Endothelial cell of umbilical vein (primary cell): ENCODE measurements at regions not wholly inside any gene's neighbourhood (a gene's known extent, or its start where the extent isn't known, plus 50 kb on each side); places are given as distances from the start of the nearest gene placed in this dataset.

Experiments used
- BruUV-seq: library from RNA; stranded (reverse); fragments of 400-500 nt; replicated peaks from 2 replicates; lab custom pipeline; 2021; lab: Mats Ljungman, UMichigan
- CTCF ChIA-PET: fragments of 300-600, 350-600 bp; sonication (Branson Sonifier 250); formaldehyde crosslinking; loops from one replicate; lab custom pipeline; 2021; ENCODE audit warnings: antibody characterized with exemption, inconsistent platforms; lab: Charles Lee
- POLR2A ChIA-PET: fragments of 300-600, 350-600 bp; sonication (Branson Sonifier 250); formaldehyde crosslinking; loops from one replicate; lab custom pipeline; 2021; ENCODE audit warnings: antibody characterized with exemption, inconsistent platforms; lab: Charles Lee
- DNase-seq: peaks from one replicate; pipeline ENCODE4 v3.0.0-alpha.2; 2011; ENCODE audit warnings: low read depth, low spot score
- FAIRE-seq: peaks from 2 replicates; lab custom pipeline; 2011; peaks lifted over from hg19 to GRCh38; lab: Jason Lieb, UNC
- H2AFZ ChIP-seq: 2 replicates; pipeline ENCODE4 v1.6.0; 2012; ENCODE audit warnings: low read depth, low read length, control low read depth, inconsistent platforms
- H3K27ac ChIP-seq: 2 replicates; pipeline ENCODE4 v1.5.1; 2011; ENCODE audit warnings: low read depth, mild to moderate bottlenecking, control low read depth, low read length, moderate library complexity; ENCODE audit not compliant: insufficient read depth
- H3K27me3 ChIP-seq, 2 experiments: 2 replicates each; pipeline versions ENCODE4 v1.6.0 to v1.6.1; 2011; ENCODE audit warnings: low read length in 2 of 2, mixed read lengths in 1 of 2; ENCODE audit not compliant: control insufficient read depth in 2 of 2, insufficient read depth in 2 of 2
- H3K36me3 ChIP-seq, 2 experiments: 2 replicates in 1 of 2; 3 replicates in 1 of 2; pipeline ENCODE4 v1.5.1; 2011; ENCODE audit warnings: low read length in 2 of 2, mild to moderate bottlenecking in 1 of 2, moderate library complexity in 1 of 2; ENCODE audit not compliant: control insufficient read depth in 2 of 2, insufficient read depth in 2 of 2; ENCODE audit errors: extremely low read depth in 1 of 2
- H3K4me1 ChIP-seq: 3 replicates; pipeline ENCODE4 v1.5.1; 2011; ENCODE audit warnings: mild to moderate bottlenecking, low read length; ENCODE audit not compliant: control insufficient read depth, insufficient read depth; ENCODE audit errors: extremely low read depth
- H3K4me2 ChIP-seq: 2 replicates; pipeline ENCODE4 v1.6.1; 2011; ENCODE audit warnings: low read length, control low read depth, mixed read lengths; ENCODE audit not compliant: insufficient read depth
- H3K4me3 ChIP-seq, 3 experiments: fragments of 200-600 bp in 1 of 3; sonication (generic), shearing (Covaris generic) in 1 of 3; replicated peaks in 1 of 3; 2 replicates each; pipeline ENCODE4 v1.5.1; 2011 to 2016; ENCODE audit warnings: control low read depth in 3 of 3, low read length in 3 of 3, mild to moderate bottlenecking in 2 of 3, inconsistent platforms in 1 of 3, low read depth in 1 of 3, moderate library complexity in 1 of 3; ENCODE audit not compliant: insufficient read depth in 1 of 3
- H3K79me2 ChIP-seq: 2 replicates; pipeline ENCODE4 v1.6.0; 2012; ENCODE audit warnings: low read length, inconsistent platforms; ENCODE audit not compliant: control insufficient read depth, insufficient read depth
- H3K9ac ChIP-seq: replicated peaks from 2 replicates; pipeline ENCODE3; 2011; ENCODE audit warnings: low read length, control low read depth; ENCODE audit not compliant: insufficient read depth; ENCODE audit errors: extremely low read depth
- H3K9me1 ChIP-seq: replicated peaks from 3 replicates; pipeline ENCODE4 v1.6.0; 2011; ENCODE audit warnings: mild to moderate bottlenecking, low read length; ENCODE audit not compliant: control insufficient read depth, insufficient read depth; ENCODE audit errors: extremely low read depth
- H3K9me3 ChIP-seq: replicated peaks from 2 replicates; pipeline ENCODE4 v1.5.1; 2012; ENCODE audit warnings: low read length, inconsistent platforms; ENCODE audit not compliant: control insufficient read depth, insufficient read depth
- H4K20me1 ChIP-seq: replicated peaks from 2 replicates; pipeline ENCODE3; 2011; ENCODE audit warnings: mild to moderate bottlenecking, low read length; ENCODE audit not compliant: control insufficient read depth, insufficient read depth; ENCODE audit errors: extremely low read depth
- CTCF ChIP-seq, 2 donors: IDR thresholded peaks; 1 replicate in 1 of 2; 2 replicates in 1 of 2; pipeline ENCODE4 v1.5.1; 2011; ENCODE audit warnings: low read length in 2 of 2, mild to moderate bottlenecking in 2 of 2, moderate library complexity in 2 of 2, control low read depth in 1 of 2, inconsistent platforms in 1 of 2, low read depth in 1 of 2; ENCODE audit not compliant: insufficient read depth in 1 of 2; ENCODE audit errors: extremely low read depth in 1 of 2
- EZH2 ChIP-seq: IDR thresholded peaks from 2 replicates; pipeline ENCODE4 v1.6.1; 2012; ENCODE audit warnings: borderline replicate concordance, low read depth, mild to moderate bottlenecking, moderate library complexity, low read length, inconsistent platforms; ENCODE audit not compliant: severe bottlenecking
- FOS ChIP-seq: IDR thresholded peaks from 2 replicates; pipeline ENCODE4 v1.6.1; 2011; ENCODE audit warnings: mild to moderate bottlenecking, low read length, moderate library complexity, borderline replicate concordance; ENCODE audit not compliant: insufficient read depth
- GATA2 ChIP-seq: IDR thresholded peaks from 2 replicates; pipeline ENCODE4 v1.7.0; 2011; ENCODE audit warnings: low read depth, mild to moderate bottlenecking, moderate library complexity, mixed read lengths, low read length; ENCODE audit not compliant: insufficient read length, insufficient read depth
- JUN ChIP-seq: IDR thresholded peaks from 2 replicates; pipeline ENCODE4 v1.6.1; 2011; ENCODE audit warnings: borderline replicate concordance, low read depth; ENCODE audit not compliant: insufficient read length, insufficient read depth
- MAX ChIP-seq: IDR thresholded peaks from 2 replicates; pipeline ENCODE4 v1.6.1; 2011; ENCODE audit not compliant: insufficient read depth, insufficient read length
- MYC ChIP-seq: IDR thresholded peaks from one replicate; pipeline ENCODE4 v1.6.1; 2011; ENCODE audit warnings: mild to moderate bottlenecking, low read depth, low read length
- POLR2A ChIP-seq: IDR thresholded peaks from 2 replicates; pipeline ENCODE4 v1.6.1; 2012; ENCODE audit warnings: low read depth, mild to moderate bottlenecking, control low read depth, low read length
- POLR2AphosphoS5 ChIP-seq: IDR thresholded peaks from 2 replicates; pipeline ENCODE4 v1.6.1; 2012; ENCODE audit warnings: low read depth, mild to moderate bottlenecking, control low read depth, low read length, moderate library complexity; ENCODE audit not compliant: insufficient read depth
- dilution Hi-C: fragments of 300-500 bp; cut with MboI; formaldehyde crosslinking; loops from one replicate; pipeline ENCODE4 v1.15.0; 2019; ENCODE audit warnings: low sequenced_read_pairs; ENCODE audit not compliant: extremely low pct_ligation_motif_present
- intact Hi-C: fragments of 100-400 bp; cut with micrococcal nuclease; formaldehyde crosslinking; loops from one replicate; pipeline ENCODE4 v1.10.0; 2022

DNA sequence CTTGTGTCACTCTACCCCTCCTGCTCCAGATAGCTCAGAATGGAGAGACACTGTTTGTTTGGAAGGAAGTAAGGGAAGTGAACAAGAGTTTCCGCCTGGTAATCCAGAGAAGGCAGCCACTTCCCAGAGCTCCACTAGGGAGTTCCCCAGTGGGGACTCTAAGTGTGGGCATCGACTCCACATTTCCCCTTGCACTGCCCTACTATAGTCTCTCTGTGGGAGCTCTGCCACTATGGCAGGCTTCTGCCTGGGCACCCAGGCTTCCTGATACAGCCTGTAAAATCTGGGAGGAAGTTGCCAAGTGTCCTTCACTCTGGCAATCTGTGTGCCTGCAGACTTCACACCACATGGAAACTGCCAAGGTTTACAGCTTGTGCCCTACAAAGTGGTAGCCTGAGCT is 245.8 kb upstream of the DMD start:
- no peak overlapping the region for H2AFZ ChIP-seq
- dilution Hi-C loops (no loop called here), intact Hi-C loops (no loop called here)
- TF ChIP-seq GATA2 (no peak), MYC (no peak), MAX (no peak), FOS (no peak), POLR2AphosphoS5 (no peak), EZH2 (no peak), CTCF (IDR thresholded peaks at IDR 0.05; ENCODE audit: extremely low read depth in 1 of 2, insufficient read depth in 1 of 2, low read depth in 1 of 2, low read length in 2 of 2) (no peak), JUN (no peak), POLR2A (no peak)
- DNase-seq (no peak), FAIRE-seq (no peak)
- H3K79me2 ChIP-seq: no peaks in the 10 kb centered on the region
- no peaks in the 10 kb centered on the region for H3K27me3 ChIP-seq
- H3K9ac ChIP-seq: no peak overlapping the region
- no peak overlapping the region for H3K4me2 ChIP-seq
- no peak overlapping the region for H3K4me3 ChIP-seq
- H3K36me3 ChIP-seq: no peaks in the 10 kb centered on the region
- no TSS peak for BruUV-seq
- H3K4me1 ChIP-seq: no peaks in the 10 kb centered on the region
- no peak overlapping the region for H3K27ac ChIP-seq
- H3K9me1 ChIP-seq: no peaks in the 10 kb centered on the region
- ChIA-PET POLR2A (no interaction called here), CTCF (no interaction called here)
- no peaks in the 10 kb centered on the region for H4K20me1 ChIP-seq
- H3K9me3 ChIP-seq: no peaks in the 10 kb centered on the region
